ENCODE measurements at regions not wholly inside any gene's neighbourhood (a gene's known extent, or its start where the extent isn't known, plus 50 kb on each side); places are given as distances from the start of the nearest gene placed in this dataset.

GRCh38 chr6:164206807-164207423 lies 792.4 kb downstream of the QKI start:
- DNase-seq = no peak

GRCh38 chr6:164200071-164200470 lies 785.6 kb downstream of the QKI start:
- DNase-seq = no peak

- DNase-seq = no peak
Measured at GRCh38 chr6:164195942-164196281, 781.4 kb downstream of the QKI start.

GRCh38 chr6:164195278-164195941 lies 780.9 kb downstream of the QKI start:
- no peak for DNase-seq

- no peak for DNase-seq
Measured at GRCh38 chr6:164188861-164189260, 774.3 kb downstream of the QKI start.

- no peak for DNase-seq
Measured at GRCh38 chr6:164185471-164185871, 771.0 kb downstream of the QKI start.

GRCh38 chr6:164184410-164184809 lies 769.9 kb downstream of the QKI start:
- no peak for DNase-seq

- DNase-seq = no peak
Measured at GRCh38 chr6:164183556-164184123, 769.1 kb downstream of the QKI start.

GRCh38 chr6:164178679-164179332 lies 764.3 kb downstream of the QKI start:
- DNase-seq = no peak

- no peak for DNase-seq
Measured at GRCh38 chr6:164169355-164169754, 754.8 kb downstream of the QKI start.

GRCh38 chr6:164168595-164168994 lies 754.1 kb downstream of the QKI start:
- no peak for DNase-seq

GRCh38 chr6:164167873-164168405 lies 753.4 kb downstream of the QKI start:
- DNase-seq = no peak

- no peak for DNase-seq
Measured at GRCh38 chr6:164166996-164167395, 752.5 kb downstream of the QKI start.

GRCh38 chr6:164166515-164166914 lies 752.0 kb downstream of the QKI start:
- no peak for DNase-seq

GRCh38 chr6:164164876-164165275 lies 750.4 kb downstream of the QKI start:
- DNase-seq = no peak

GRCh38 chr6:164163239-164163638 lies 748.7 kb downstream of the QKI start:
- DNase-seq = no peak

- no peak for DNase-seq
Measured at GRCh38 chr6:164159061-164159460, 744.5 kb downstream of the QKI start.

GRCh38 chr6:164154588-164154987 lies 740.1 kb downstream of the QKI start:
- no peak for DNase-seq

- DNase-seq = no peak
Measured at GRCh38 chr6:164152611-164153010, 738.1 kb downstream of the QKI start.

GRCh38 chr6:164151161-164152120 lies 736.9 kb downstream of the QKI start:
- DNase-seq = no peak

- no peak for DNase-seq
Measured at GRCh38 chr6:164150232-164150631, 735.7 kb downstream of the QKI start.

GRCh38 chr6:164148788-164149187 lies 734.3 kb downstream of the QKI start:
- DNase-seq = no peak
